SK-N-MC (cell line): ENCODE measurements at regions not wholly inside any gene's neighbourhood (a gene's known extent, or its start where the extent isn't known, plus 50 kb on each side); places are given as distances from the start of the nearest gene placed in this dataset.

ENCODE experiments used
- EZH2 ChIP-seq: fragments of 200-600 bp; sonication (generic); IDR thresholded peaks from one replicate; pipeline ENCODE4 v1.6.1; 2017; ENCODE audit warnings: antibody characterized with exemption
- FOXP2 ChIP-seq: optimal IDR thresholded peaks from 2 replicates; pipeline ENCODE3; 2011; ENCODE audit warnings: mild to moderate bottlenecking, moderate library complexity; ENCODE audit not compliant: insufficient read depth; ENCODE audit errors: extremely low read length, control extremely low read depth
- POLR2AphosphoS5 ChIP-seq: IDR thresholded peaks from 2 replicates; pipeline ENCODE4 v1.6.1; 2012; ENCODE audit warnings: mild to moderate bottlenecking, low read depth, low read length, borderline replicate concordance

DNA sequence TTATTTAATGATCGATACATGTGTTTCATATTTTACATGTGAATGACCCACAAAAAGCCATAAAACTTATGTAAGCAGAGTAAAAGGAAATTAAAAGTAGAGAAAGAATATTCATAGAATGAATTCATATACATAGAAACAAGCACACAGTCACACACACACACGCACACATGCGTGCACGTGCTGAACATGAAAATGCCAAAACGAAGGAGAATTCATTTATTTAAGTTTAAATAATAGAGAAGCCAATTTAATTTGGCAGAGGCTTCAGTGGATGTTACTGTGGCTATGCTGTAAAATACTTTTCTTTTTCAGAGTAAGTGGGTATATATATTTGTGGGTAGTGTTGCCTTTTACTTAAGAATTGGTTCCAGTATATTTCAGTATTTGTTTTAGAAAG is 145.0 kb upstream of the C21orf91 start:
- TF ChIP-seq FOXP2 (no peak), EZH2 (no peak), POLR2AphosphoS5 (no peak)
